Activated CD8-positive, alpha-beta memory T cell treated with anti-CD3 and anti-CD28 coated beads, Interleukin-2, amount 10 ng/mL, durations not matched to agents 7 days and 5 days (primary cell): ENCODE measurements at regions not wholly inside any gene's neighbourhood (a gene's known extent, or its start where the extent isn't known, plus 50 kb on each side); places are given as distances from the start of the nearest gene placed in this dataset.
"Not testable (repeated sequence)": the region's sequence is repeated elsewhere in the genome, so short reads cannot be mapped to it uniquely, and the experiment has no call there.

Experiments used
- ATAC-seq: fragments of 150-1000 bp; cut with Tn5 transposase; one replicate; pipeline ENCODE4 v1.10.0; 2021; ENCODE audit warnings: moderate library complexity
- CTCF ChIA-PET: fragments of 350-600 bp; sonication (Branson Sonifier 250); formaldehyde crosslinking; loops from one replicate; lab custom pipeline; 2021; ENCODE audit warnings: antibody characterized with exemption; lab: Charles Lee
- DNase-seq: peaks from one replicate; pipeline ENCODE4 v3.0.0-alpha.2; 2020
- H3K27ac Mint-ChIP-seq: one replicate; pipeline ENCODE4 v1.8.0; 2021; ENCODE audit warnings: mild to moderate bottlenecking, mixed read lengths
- H3K27me3 Mint-ChIP-seq: one replicate; pipeline ENCODE4 v1.8.0; 2021; ENCODE audit warnings: mixed read lengths
- H3K36me3 Mint-ChIP-seq: one replicate; pipeline ENCODE4 v1.8.0; 2021; ENCODE audit warnings: mild to moderate bottlenecking, mixed read lengths
- H3K4me1 Mint-ChIP-seq: one replicate; pipeline ENCODE4 v1.8.0; 2021; ENCODE audit warnings: mixed read lengths
- H3K4me3 Mint-ChIP-seq: one replicate; pipeline ENCODE4 v1.8.0; 2021; ENCODE audit warnings: mild to moderate bottlenecking, moderate library complexity, mixed read lengths
- H3K9me3 Mint-ChIP-seq: one replicate; pipeline ENCODE4 v1.8.0; 2022; ENCODE audit warnings: low read depth, mixed read lengths

DNA sequence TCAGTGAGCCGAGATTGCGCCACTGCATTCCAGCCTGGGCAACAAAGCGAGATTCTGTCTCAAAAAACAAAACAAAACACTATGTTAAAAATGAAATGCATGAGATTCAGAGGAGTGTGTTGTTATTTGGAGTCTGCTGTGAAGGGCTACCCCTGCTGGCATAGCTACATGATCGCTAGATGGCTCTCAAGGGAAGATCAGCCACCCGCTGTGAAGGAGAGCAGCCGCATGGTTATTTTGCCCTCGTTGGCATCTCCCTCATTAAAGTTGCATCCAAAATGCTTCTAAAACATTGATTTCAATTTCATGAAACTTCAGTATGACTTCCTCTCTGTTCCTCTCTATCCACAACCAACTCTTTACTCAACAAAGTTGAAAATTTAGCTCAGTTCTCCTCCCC lies 54.8 kb upstream of the NDUFV2 start:
- Mint-ChIP-seq H3K36me3 (peaks cover 17% of the 10 kb centered on the region), H3K27ac (no peak overlapping the region), H3K4me3 (no peak overlapping the region), H3K4me1 (peaks cover 20% of the 10 kb centered on the region), H3K27me3 (peaks cover 3% of the 10 kb centered on the region), H3K9me3 (peaks cover 12% of the 10 kb centered on the region)
- CTCF ChIA-PET = no interaction called here
- DNase-seq (no peak), ATAC-seq (no peak)

GRCh38 chr18:9048236-9048635 lies 54.3 kb upstream of the NDUFV2 start:
- Mint-ChIP-seq H3K27ac (no peak overlapping the region), H3K9me3 (peaks cover 17% of the 10 kb centered on the region), H3K27me3 (peaks cover 3% of the 10 kb centered on the region), H3K36me3 (peaks cover 22% of the 10 kb centered on the region), H3K4me3 (no peak overlapping the region), H3K4me1 (peaks cover 20% of the 10 kb centered on the region)
- ATAC-seq (no peak), DNase-seq (peak; percentile 46)
- CTCF ChIA-PET = interaction anchor here (1.7 kb wide), 1 partner anchor 8 kb away, joined by 5 read pairs; no protein-coding TSS in a partner anchor

GRCh38 chr18:9048808-9049494 lies 53.5 kb upstream of the NDUFV2 start:
- ATAC-seq (no peak), DNase-seq (peak; percentile 40)
- Mint-ChIP-seq H3K9me3 (peaks cover 17% of the 10 kb centered on the region), H3K4me1 (peaks cover 20% of the 10 kb centered on the region), H3K27ac (no peak overlapping the region), H3K4me3 (no peak overlapping the region), H3K36me3 (peaks cover 22% of the 10 kb centered on the region), H3K27me3 (peaks cover 3% of the 10 kb centered on the region)
- CTCF ChIA-PET = interaction anchor here (1.7 kb wide), 1 partner anchor 8 kb away, joined by 5 read pairs; no protein-coding TSS in a partner anchor

GRCh38 chr18:9049495-9049809 lies 53.0 kb upstream of the NDUFV2 start:
- CTCF ChIA-PET = interaction anchor here (1.7 kb wide), 1 partner anchor 9 kb away, joined by 5 read pairs; no protein-coding TSS in a partner anchor
- H3K4me1 Mint-ChIP-seq = peaks cover 20% of the 10 kb centered on the region
- H3K4me3 Mint-ChIP-seq = no peak overlapping the region
- H3K36me3 Mint-ChIP-seq = peaks cover 22% of the 10 kb centered on the region
- peaks cover 17% of the 10 kb centered on the region for H3K9me3 Mint-ChIP-seq
- no peak overlapping the region for H3K27ac Mint-ChIP-seq
- H3K27me3 Mint-ChIP-seq = peaks cover 3% of the 10 kb centered on the region
- ATAC-seq = no peak
- no peak for DNase-seq

- peaks cover 22% of the 10 kb centered on the region for H3K36me3 Mint-ChIP-seq
- H3K27ac Mint-ChIP-seq, ATAC-seq, CTCF ChIA-PET, H3K27me3 Mint-ChIP-seq, H3K4me3 Mint-ChIP-seq: not testable (repeated sequence)
- peaks cover 27% of the 10 kb centered on the region for H3K4me1 Mint-ChIP-seq
- H3K9me3 Mint-ChIP-seq = peaks cover 17% of the 10 kb centered on the region
- DNase-seq = peak; percentile 19
Measured at GRCh38 chr18:9050628-9051284, 51.7 kb upstream of the NDUFV2 start.
